Stimulated activated CD4-positive, alpha-beta T cell treated with anti-CD3 and anti-CD28 coated beads, Interleukin-4, amount 100 ng/mL, for 4 hours (primary cell): ENCODE measurements at regions not wholly inside any gene's neighbourhood (a gene's known extent, or its start where the extent isn't known, plus 50 kb on each side); places are given as distances from the start of the nearest gene placed in this dataset.
"Not testable (repeated sequence)": the region's sequence is repeated elsewhere in the genome, so short reads cannot be mapped to it uniquely, and the experiment has no call there.

ENCODE experiments used
- DNase-seq, 2 experiments: peaks; one replicate each; pipeline ENCODE4 v3.0.0-alpha.2; 2020

DNA sequence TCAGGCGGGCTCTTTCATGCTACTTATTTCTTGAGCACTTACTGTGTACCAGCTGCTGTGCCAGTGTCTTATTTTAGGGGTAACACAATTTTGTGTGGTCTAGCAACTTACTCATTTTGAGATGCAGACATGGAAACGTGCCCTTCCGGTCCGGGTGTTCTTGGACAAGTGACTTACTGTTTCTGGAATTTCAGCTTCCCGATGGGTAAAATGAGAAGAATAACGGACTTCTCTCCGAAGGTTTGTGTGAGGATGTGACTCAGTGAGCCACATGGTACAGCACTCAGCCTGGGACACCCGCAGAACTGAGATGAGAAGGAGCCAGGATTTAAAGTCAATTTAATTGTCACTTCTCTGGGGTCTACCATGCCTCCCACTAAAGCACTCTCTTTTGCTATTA is 114.5 kb upstream of the SYT13 start:
- no peak for DNase-seq

DNA sequence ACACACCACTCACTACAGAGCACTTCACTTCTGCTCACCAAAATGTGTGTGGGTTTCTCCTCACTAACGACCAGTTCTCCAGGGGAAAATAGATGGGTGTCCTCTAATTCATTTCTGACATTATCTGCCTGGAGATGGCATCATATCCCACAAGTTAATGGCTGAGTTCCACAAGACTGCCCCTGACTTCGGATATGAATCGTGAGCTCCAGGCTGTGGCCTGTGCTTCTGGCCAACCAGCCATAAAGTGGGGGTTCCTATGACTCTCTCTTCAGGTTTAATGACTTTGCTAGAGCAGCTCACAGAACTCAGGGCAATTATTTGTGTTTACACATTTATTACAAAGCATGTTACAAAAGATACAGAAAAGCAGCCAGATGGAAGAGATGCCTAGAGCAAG is 113.0 kb upstream of the SYT13 start:
- no peak for DNase-seq

DNA sequence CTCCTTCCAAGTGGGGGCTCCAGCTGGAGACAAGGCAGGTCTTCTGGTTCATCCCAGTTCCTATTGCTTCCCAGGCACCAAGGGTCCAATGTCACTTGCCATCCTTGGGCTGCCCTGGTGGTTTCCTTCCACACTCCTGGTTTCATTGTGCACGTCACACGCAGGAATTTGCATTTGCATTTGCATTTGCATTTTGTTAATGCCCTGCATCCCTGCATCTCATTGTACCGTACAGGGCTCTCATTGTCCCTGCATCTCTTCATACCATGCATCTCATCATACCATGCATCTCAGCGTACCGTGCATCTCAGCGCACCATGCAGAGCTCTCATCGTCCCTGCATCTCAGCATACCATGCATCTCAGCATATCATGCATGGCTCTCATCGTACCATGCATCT is 112.2 kb upstream of the SYT13 start:
- DNase-seq, result no peak

DNA sequence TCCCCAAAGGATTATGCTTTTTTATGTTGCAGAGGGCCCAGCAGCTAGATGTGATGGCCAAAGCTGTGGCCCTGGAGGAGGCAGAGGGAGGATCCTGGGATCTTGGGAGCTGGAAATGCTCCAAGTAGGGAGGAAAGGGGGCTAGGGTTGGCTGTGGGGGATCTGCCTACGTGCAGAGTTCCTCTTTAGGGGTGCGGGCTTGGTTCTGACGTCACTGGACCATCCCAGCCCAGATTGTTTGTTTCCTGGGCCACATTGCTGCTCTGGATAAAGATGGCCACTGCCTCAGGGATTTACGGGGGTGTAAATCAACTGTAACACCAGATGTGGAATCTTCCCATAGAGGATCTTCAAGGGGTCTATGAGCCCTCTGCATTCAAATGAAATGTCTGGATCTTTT is 110.3 kb upstream of the SYT13 start:
- DNase-seq, result no peak

DNA sequence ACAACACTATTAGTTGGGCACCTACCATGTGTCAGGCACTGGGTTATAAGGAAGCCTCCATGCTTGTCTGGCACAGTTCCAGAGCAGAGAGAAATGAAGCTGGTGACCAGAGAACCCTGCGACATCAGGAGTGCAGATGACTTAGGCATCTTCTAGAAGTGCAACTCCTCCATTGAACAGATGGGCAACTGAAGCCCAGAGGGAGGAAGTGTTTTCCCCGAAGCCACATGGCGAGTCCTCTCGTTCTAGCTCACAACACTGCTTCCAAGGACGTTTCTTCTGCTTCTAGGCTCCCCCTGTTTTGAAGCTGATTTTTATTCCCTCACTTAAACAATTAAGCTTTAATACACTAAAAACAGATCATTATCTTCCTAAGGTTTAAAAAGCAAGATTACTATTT is 109.8 kb upstream of the SYT13 start:
- DNase-seq, result no peak

DNA sequence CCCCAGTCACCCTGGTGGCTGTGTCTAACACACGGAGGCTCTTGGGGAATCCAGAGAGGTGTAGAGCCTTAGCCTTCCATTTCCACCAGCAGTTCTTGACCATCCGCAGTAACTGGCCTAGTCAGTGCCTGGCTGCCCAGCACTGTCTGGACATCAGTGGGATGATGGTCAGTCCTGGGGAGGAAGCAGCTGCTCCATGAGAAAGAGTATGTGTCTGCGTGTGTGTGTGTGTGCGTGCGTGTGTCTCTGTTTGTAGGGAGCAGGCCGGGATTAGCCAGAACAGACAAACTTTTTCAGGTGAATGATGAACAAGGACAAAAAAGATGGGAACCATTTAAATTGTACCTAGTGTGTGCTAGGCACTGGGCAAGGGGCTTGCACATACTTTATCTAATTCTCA is 109.3 kb upstream of the SYT13 start:
- DNase-seq, result no peak

DNA sequence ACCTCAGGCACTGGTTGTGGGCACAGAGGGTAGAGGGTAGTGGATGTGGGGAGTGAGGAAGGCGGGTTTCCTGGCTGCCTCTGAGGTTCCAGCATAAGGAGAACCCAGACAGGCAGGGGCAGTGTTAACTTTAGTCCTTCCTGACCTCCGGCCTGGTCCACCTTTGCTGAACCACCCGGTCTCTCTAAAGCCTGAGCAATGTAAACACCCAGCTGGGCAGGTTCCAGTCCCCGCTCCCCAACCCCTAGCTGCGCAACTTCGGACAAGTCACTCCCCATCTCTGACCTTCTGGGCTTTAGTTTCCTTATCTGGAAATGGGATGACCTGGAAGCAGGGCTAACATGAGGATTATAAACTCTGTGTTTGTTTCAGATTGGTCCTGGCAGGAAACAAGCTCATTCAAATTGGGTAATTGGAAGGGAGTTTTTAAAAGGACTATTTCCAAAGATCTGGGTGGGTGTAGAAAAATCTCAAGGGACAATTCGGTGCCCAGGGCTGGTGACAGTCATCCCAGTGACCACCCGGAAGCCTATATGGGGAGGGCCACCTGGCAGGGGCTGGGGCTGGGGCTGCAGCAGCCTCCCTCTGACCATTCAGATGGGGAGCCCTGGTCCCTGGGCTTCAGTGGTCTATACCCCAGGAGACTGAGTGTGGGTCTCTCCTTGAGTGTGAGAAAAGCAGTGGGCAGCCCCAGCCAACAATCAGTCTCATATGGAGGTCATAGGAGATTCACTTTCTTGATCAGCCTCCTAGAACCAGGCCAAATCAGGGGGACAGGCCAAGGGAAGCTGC is 108.3 kb upstream of the SYT13 start:
- no peak for DNase-seq

DNA sequence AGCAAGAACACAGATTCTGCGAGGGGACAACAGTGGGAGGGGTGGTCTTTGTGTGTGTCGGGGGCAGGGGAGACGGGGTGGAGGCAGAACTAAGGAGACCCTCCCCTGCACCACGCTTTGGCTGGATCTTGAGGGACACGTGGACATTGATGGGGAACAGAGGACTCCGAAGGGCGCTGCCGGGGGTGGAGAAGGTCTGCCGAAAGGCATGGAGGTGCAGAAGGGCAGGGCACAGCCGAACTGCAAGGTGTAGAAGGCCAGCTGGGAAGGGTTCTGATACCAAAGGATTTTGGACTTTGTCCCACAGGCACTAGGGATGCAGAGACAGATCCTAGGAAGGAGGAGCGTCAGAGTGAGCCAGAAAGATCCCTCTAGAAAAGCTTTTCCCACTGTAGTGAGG is 107.7 kb upstream of the SYT13 start:
- no peak for DNase-seq

DNA sequence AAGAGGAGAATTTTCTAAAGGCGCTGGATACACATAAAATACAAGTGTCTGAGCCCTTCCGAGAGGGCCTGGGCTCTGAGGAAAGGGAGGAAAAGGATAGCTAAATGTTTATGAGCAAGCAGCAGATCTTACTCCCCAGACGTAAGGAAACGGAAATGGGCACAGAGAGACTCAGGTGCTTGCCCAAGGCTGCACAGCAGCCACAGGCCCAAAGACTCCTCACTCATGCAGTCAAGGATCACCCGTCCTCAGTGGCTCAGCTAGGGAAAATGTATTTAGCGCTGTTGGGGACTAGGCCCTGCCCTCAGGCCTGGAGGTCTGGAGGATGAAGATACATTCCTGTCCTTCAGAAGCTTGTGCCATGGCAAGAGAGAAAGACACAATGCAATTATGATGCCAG is 107.2 kb upstream of the SYT13 start:
- DNase-seq, result no peak

DNA sequence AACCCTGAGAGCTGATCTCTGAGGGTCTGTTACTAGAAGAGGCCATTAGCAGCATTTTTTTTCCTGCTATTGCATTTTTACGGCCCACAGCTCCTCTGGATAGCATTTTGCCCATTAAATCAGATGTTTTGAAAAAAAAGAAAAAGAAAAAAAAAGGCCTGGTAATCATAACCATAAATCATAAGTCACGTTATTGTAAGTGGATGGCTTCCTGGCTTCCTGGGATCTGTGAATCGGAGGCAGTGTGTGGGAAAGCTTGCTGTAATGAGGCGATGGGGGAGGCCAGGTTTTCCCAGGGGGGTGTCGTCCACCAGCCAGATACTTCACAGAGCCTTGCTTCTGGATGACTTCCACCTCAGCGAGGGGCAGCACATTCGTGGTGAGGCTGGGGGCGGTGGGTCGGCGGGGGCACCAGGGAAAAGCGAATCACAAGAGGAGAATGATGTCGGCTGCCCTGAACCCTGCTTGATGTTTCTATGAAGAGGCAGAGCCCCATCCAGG is 106.5 kb upstream of the SYT13 start:
- no peak for DNase-seq

DNA sequence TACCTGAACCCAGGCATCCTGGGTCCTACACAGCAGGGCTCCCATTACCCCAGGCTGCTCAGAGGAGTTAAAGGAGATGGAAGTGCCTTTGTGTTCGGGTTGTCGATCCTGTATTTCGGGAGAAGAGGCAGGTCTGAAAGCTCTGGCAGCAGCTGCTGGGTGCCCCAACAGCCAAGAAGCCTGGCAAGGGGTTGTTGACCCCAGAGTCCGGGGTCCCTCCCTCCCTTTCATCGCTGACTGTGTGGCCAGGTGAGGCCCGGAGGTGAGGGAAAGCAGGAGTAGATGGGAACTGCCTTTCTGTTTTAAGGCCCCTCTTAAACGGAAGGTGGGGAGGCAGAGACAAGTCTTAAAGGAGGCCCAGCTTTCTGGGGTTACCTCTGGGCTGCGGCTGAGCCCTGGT is 106.0 kb upstream of the SYT13 start:
- no peak for DNase-seq

DNA sequence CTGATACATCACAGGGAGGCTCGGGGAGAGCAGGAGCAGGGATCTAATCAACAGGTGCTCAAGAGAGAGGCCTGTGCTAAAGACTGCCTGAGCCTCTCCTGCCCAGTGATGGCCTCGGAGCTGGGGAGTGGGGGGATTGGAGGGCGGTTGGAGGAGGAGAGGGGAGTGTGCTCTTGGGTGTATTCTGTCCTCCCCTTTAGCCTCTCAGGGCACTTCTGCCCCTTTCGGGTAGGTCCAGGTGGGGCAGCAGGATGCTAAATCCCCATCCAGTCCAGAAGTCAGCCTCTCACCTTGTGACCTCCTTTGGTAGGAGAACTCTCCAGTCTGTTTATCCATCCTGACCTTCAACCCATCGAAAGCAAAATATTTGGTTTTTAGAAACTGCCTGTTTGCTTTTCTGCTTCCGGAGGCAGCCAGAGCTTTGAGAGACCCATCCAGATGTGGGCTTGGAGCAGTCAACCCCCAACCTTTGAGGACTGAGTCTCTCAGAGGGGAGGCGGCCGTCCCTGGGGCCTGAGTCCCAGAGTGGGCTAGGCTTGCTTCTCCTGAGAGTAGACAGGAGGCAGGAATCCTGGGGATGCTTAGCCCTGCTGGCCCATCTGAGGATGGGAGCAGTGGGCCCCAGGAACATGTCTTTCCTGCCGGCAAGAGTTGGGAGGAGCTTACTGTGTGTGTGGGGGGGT is 105.2 kb upstream of the SYT13 start:
- DNase-seq, result no peak

DNA sequence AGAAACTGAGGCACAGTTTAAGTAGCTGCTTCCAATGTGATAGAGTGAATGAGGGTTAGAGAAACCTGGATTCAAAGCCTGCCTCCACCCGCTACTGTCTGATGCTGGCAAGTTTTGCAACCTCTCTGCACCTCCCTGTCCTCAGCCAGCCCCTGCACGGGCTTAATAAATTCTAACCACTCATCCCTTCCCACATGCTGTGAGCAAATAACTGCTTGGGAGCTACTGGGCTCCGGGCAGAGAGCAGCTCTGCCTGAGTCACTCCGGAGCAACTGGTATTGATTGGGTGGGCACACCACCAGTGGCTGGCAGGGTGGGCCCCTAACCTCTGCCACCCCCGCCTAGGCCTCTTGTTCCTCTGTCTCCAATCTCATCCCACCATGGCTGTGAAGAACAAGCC is 104.3 kb upstream of the SYT13 start:
- no peak for DNase-seq

DNA sequence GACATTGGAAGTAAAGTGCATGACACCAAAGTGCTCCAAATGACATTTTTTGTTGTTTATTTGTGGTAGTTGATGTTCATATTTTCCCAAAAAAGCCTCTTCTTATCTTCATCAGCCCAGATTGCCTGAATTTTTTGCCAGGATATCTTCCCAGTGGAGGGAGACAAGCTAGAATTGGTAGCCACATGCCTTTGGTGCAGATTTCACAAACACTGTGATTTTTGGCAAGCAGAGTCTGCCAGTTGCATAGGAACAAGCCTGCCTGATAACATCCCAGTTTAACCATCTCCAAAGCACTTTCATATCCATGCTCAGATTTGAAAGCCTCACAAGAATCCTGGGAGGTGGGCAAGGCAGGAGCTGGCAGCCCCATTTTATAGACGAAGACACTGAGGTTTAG is 102.3 kb upstream of the SYT13 start:
- no peak for DNase-seq

DNA sequence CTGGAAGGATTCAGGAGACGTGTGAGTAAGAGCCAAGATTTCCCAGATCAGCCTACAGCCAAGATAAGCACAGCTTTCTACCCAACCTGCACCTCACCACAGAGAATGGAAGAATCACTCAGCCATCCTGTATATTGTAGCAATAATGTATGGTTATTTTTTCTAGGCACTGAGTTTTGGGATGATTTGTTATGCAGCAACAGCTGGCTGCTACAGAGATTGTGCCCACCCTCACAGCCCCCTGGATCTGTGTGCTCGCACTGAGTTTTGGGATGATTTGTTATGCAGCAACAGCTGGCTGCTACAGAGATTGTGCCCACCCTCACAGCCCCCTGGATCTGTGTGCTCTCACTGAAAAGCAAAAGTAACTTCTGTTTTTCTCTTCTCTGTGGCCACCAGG is 101.7 kb upstream of the SYT13 start:
- DNase-seq, result not testable (repeated sequence)

DNA sequence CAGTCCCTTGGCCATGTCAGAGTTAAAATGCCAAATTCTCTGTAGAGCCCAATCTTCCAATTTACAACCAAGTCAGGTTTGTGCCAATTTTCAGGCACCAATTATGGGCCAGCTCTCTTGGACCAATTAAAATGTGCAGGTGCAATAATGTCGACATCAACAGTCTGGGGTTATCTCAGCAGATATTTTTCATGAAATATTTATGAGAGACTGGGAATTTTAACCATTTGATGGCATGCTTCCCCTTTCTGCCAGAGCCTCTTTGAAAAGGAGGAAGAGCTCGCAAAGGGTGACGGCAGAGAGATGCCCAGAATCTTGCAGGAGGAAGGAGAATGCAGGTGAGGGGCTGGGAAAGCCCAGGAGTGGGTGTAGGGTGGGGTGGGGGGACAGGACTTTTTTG is 100.8 kb upstream of the SYT13 start:
- no peak for DNase-seq

DNA sequence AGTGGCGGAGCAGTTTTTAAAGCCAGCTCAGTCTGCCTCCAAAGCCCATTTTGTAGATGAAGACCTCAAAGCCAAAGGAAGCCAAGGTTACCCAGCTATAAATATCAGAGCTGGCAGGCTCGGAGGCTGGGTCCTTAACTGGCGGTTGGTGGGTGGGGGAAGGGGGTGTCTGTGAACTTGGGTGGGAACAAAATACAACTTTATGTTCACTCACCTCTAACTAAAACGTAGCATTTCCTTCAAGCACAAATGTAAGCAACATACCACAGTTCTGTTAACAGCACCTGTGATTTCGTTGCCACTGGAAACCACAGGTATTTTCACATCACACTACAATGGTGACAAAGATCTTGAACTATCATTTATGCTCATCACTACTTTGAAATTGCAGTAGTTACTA is 99.7 kb upstream of the SYT13 start:
- DNase-seq, result no peak

DNA sequence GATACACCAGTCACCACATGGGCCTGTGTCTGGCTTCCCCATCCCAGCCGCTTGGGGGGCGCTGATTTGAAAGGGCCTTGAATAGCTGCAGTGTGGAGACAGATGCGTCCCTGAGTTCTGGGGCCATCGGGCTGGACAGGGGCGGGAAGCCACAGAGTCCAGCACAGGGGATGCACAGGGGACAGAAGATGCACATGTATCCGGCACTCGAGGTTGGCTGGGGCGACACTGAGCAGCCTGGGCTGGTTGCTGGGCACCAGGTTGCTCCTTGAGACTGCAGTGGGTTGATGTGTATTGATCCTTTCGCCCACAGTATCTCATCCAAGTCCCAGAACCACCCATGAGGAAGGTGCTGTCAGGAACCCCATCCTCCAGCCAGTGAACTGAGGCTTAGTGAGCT is 99.3 kb upstream of the SYT13 start:
- no peak for DNase-seq

DNA sequence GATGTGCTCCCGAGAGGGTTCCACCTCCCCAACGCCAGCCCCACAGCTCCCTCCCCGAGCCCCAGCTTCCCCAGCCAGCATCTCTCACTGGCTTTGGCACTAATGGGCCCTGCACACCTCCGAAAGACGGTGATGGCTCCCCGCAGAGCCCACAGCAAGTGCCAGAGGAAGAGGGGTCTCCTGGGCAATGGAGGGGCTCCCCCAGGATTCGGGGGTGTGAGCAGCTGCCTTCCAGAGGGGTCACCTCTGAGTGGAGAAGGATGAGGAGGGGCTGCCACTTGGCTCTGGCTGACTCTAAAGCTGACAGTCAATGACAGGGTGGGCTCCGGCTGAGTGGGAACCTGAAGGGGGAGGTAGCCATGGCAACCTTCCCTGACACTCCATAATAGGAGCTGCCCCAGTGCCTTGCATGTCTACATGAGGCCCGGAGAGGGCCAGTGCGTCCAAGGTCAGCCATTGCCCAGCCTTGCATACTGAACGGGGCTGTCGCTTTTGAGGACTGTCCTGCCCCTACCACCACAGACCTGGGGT is 98.6 kb upstream of the SYT13 start:
- no peak for DNase-seq

DNA sequence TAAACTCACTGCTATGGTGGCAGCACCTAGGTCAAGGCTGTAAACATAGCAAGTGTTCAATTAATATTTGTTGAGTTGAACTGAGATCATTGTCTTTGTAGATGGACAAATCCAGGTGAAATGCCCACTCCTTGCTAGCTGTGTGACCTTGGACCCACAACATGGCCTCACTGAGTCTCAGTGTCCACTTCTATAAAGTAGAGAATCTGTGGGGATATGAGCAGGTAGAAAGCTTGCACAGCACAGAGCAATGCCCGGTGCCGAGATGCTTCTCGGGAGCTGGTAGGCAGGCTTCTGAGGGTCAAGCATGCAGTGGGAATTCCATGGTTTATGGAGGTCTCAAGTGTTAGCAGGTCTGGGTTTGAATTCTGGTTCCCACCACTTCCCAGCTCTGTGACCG is 97.9 kb upstream of the SYT13 start:
- no peak for DNase-seq

DNA sequence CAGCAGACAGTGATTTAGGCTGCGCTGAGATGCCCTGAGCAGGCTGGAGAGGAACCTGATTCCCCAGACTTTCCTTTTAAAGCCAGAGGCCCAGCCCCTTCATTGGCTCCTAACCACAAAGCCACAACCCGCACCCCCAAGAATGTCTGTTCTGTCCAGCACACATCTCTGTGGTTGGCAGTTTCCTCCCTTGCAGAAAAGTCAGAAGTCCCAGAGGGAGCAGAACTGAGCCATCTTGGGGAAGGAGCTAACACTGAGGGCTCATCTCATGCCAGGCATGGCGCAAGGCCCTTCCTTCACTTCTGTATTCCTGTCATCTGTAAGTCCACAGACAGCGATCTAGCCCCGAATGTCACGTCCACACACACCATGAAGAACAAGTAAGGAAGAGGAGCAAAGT is 97.1 kb upstream of the SYT13 start:
- DNase-seq, result no peak

DNA sequence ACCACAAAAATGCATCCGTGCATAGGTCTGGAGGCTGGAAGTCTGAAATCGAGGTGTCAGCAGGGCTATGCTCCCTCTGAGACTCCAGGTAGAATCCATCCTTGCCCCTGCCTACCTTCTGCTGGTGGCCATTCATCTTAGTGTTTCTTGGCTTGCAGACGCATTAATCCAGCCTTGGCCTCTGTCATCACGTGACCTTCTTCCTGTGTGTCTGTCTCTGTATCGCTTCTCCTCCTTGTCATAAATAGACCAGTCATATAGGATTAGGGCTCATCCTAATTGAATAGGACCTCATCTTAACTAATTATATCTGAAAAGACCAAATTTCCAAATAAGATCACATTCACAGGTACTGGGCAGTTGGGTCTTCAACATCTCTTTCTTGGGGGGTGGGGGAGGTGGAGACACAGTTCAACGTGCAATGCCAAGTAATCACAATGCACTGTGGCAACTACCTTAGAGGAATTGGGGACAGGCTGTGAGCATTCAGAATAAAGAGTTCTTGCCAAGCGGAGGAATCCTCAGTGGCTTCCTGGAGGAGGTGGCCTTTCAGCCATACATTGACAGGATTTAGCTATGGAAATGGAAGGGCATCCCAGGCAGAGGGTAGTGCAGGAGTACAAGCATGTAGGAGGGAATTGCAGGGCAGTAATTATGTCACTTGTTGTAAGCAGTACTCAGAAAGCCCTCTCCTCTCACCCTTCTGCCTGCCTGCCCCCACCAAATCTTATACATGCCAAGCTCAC is 96.2 kb upstream of the SYT13 start:
- no peak for DNase-seq

DNA sequence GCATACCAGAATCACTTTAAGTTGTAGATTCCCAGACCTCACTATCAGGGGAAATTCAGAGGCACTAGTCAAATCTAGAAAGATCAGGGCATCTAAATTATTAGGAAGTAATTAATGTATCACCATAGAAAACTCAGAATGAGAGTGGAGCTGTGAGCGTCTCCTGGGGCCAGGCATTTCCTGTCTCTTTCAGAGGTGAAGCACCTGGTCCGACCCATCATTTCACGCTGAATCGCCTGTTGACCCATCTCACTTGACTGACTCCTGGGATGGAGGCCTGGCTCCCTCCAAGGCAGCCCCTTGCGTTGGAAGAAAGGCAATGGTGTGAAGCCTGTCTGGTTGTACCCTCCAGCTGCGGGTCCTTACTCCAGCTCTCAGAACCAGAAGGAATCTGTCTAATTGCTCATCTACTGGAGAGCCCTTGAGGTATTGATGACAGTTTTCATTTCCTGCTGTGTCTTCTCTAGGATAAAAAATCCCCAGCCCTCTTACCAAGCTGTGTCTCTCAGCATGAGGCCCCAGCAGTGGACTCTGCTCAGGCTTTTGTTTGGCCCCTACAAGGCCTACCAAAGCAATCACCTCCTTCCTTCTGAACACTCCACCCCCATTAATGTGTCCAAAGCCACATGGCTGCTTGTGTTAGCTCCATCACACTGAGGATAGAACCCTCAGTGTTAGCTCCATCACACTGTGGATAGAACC is 93.2 kb upstream of the SYT13 start:
- DNase-seq, result no peak
